D721Med (cell line): ENCODE measurements at regions not wholly inside any gene's neighbourhood (a gene's known extent, or its start where the extent isn't known, plus 50 kb on each side); places are given as distances from the start of the nearest gene placed in this dataset.

Experiments
- DNase-seq: peaks from one replicate; pipeline ENCODE4 v3.0.0; 2011; ENCODE audit warnings: low spot score; ENCODE audit not compliant: insufficient read length
- FAIRE-seq: peaks from 2 replicates; lab custom pipeline; 2011; peaks lifted over from hg19 to GRCh38; lab: Jason Lieb, UNC
- TF ChIP-seq, protein P1 (sequence below): IDR thresholded peaks from 2 replicates; pipeline ENCODE4 v1.5.1; 2012; ENCODE audit warnings: mild to moderate bottlenecking, control low read depth; ENCODE audit not compliant: insufficient read depth; ENCODE audit errors: missing control alignments

GRCh38 chr2:172357442-172357841 lies 69.9 kb upstream of the ITGA6 start:
- FAIRE-seq (no peak), DNase-seq (no peak)
- TF ChIP-seq, protein P1, sequence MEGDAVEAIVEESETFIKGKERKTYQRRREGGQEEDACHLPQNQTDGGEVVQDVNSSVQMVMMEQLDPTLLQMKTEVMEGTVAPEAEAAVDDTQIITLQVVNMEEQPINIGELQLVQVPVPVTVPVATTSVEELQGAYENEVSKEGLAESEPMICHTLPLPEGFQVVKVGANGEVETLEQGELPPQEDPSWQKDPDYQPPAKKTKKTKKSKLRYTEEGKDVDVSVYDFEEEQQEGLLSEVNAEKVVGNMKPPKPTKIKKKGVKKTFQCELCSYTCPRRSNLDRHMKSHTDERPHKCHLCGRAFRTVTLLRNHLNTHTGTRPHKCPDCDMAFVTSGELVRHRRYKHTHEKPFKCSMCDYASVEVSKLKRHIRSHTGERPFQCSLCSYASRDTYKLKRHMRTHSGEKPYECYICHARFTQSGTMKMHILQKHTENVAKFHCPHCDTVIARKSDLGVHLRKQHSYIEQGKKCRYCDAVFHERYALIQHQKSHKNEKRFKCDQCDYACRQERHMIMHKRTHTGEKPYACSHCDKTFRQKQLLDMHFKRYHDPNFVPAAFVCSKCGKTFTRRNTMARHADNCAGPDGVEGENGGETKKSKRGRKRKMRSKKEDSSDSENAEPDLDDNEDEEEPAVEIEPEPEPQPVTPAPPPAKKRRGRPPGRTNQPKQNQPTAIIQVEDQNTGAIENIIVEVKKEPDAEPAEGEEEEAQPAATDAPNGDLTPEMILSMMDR, result no peak

- DNase-seq (no peak), FAIRE-seq (no peak)
- TF ChIP-seq, protein P1, result no peak
Measured at GRCh38 chr2:172358691-172359556, 68.5 kb upstream of the ITGA6 start.

DNA sequence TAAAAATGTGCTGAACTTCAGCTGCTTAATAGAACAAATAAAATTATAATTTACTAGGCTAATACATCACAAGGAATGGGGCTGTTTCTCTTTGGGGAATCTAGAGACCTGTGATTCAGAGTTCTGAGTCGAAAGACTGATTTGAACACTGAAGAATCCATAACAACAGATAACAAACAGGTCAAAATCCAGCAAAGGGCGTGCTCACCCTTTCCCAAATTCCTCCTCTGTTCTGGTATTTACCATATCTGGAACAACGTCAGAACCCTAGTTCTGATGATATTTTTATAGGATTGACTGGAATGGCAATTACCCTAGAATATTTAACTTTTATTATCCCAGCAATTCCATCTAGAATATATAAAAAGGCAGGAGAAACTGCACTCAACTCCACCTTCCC lies 66.0 kb upstream of the ITGA6 start:
- DNase-seq (no peak), FAIRE-seq (no peak)
- TF ChIP-seq, protein P1, result no peak

GRCh38 chr2:172361840-172362239 lies 65.5 kb upstream of the ITGA6 start:
- DNase-seq (no peak), FAIRE-seq (no peak)
- TF ChIP-seq, protein P1, result no peak

DNA sequence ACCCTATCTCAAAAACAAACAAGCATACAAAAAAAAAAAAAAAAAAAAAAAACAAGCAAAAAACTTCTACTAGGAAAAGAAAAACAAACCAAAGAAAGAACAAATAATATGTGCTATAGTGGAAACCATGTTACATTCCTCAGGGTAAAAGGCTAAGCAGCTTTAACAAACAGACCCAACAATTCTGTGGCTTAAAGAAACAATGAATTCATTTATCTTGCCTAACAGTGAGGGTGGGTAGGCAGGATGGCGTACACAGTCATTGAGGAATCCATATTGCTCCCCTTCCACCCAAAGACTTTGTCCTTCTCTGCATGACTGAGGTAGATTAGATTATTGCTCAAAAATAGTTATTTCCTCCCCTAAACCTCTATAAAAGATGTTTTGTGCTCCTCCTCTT lies 63.1 kb upstream of the ITGA6 start:
- FAIRE-seq (no peak), DNase-seq (no peak)
- TF ChIP-seq, protein P1, result no peak

GRCh38 chr2:172366596-172367150 lies 60.7 kb upstream of the ITGA6 start:
- FAIRE-seq, result no peak
- TF ChIP-seq, protein P1, result no peak
- no peak for DNase-seq
